ENCODE measurements at regions not wholly inside any gene's neighbourhood (a gene's known extent, or its start where the extent isn't known, plus 50 kb on each side); places are given as distances from the start of the nearest gene placed in this dataset.

DNA sequence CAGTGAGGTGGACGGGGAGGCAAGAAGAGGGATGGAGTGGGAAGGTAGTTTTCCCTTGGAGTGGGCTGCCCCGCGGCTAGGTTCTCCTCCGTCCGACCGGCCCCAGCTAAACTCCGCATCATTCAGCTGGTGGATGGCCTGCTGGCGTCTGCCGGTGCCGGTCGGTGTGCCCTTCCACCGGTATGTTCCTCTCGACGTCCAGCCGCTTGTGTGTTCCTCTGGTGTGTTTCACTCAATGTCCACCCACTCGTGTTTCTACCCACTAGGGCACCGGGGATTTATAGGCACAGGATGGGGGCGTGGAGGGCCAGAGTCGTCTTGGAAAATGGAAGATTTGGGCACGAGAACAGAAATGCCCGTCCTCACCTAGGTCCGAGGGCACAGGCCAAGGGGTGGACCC is 931.7 kb upstream of the B3GALT2 start:
- TF ChIP-seq, protein P1, sequence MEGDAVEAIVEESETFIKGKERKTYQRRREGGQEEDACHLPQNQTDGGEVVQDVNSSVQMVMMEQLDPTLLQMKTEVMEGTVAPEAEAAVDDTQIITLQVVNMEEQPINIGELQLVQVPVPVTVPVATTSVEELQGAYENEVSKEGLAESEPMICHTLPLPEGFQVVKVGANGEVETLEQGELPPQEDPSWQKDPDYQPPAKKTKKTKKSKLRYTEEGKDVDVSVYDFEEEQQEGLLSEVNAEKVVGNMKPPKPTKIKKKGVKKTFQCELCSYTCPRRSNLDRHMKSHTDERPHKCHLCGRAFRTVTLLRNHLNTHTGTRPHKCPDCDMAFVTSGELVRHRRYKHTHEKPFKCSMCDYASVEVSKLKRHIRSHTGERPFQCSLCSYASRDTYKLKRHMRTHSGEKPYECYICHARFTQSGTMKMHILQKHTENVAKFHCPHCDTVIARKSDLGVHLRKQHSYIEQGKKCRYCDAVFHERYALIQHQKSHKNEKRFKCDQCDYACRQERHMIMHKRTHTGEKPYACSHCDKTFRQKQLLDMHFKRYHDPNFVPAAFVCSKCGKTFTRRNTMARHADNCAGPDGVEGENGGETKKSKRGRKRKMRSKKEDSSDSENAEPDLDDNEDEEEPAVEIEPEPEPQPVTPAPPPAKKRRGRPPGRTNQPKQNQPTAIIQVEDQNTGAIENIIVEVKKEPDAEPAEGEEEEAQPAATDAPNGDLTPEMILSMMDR (IDR thresholded peaks at IDR 0.05; ENCODE audit: insufficient read depth, low read depth, low read length) = no peak

DNA sequence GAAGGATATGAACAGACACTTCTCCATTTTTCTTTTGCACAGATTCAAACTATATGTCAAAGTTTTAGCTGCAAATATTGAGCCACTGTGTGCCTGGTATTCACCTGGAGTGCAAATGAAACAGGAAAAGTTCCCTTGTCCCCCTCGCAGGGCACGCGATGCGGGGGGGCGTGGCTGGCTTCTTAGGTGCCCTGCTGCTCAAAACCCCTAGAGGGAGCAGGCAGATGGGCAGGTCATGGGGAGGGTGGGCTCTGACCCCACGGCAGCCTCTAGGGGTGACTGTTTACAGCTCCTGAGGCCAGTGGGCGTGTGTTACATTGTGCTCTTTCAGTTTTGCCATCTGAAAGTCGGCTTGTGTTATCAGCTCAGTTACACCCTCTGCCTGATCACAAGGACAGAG is 931.2 kb upstream of the B3GALT2 start:
- no peak for DNase-seq (ENCODE audit: low read depth)
- TF ChIP-seq, protein P1 (IDR thresholded peaks at IDR 0.05; ENCODE audit: insufficient read depth, low read depth, low read length) = no peak

More for the DNA sequence above, 931.7 kb upstream of the B3GALT2 start:
- no peak overlapping the region for H3K4me3 ChIP-seq (ENCODE audit: low read depth, low read length)
- no peak for DNase-seq (ENCODE audit: low read depth)

DNA sequence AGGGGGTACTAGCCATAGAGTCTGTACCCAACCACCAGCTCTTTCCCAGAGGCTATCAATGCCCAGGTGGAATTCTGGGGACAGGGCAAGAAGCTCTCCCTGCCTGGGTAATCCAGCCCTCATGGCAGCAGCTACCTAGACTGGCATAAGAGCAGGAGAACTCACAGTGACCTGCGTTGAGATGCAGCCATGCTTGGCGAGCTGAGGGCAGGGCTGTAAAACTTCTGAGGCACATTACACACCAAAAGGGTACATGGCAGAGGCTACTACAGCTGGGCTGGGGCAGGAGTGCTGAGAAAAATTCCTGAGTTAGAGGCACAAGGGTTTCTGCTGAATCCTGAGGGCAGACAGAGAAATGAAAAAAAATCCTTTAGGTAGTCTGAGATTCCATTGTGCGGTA is 927.9 kb upstream of the B3GALT2 start:
- TF ChIP-seq, protein P1 (IDR thresholded peaks at IDR 0.05; ENCODE audit: insufficient read depth, low read depth, low read length) = no peak
- DNase-seq (ENCODE audit: low read depth) = no peak
- no peak overlapping the region for H3K4me3 ChIP-seq (ENCODE audit: low read depth, low read length)

More for the DNA sequence above, 931.2 kb upstream of the B3GALT2 start:
- no peak overlapping the region for H3K4me3 ChIP-seq (ENCODE audit: low read depth, low read length)

DNA sequence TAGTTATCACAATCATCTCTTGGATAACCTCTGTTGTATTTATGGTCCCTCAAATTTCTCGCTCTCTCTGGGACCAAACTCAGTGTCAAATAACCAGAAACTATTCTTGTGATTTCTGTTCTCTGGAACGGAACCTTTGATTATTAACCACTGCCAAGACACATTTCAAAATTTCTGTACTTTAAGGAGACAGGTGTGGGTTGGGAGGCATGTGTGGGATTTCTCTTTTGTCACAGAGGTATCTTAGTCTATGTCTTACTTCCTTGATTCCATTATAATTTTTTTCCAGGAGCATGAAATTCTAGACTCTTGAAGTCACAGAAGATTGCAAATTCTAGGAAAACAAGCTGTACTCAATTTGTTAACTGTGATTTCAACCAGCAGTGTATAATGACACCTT is 919.0 kb upstream of the B3GALT2 start:
- TF ChIP-seq, protein P1 (IDR thresholded peaks at IDR 0.05; ENCODE audit: insufficient read depth, low read depth, low read length) = no peak
- no peak overlapping the region for H3K4me3 ChIP-seq (ENCODE audit: low read depth, low read length)
- no peak for DNase-seq (ENCODE audit: low read depth)

DNA sequence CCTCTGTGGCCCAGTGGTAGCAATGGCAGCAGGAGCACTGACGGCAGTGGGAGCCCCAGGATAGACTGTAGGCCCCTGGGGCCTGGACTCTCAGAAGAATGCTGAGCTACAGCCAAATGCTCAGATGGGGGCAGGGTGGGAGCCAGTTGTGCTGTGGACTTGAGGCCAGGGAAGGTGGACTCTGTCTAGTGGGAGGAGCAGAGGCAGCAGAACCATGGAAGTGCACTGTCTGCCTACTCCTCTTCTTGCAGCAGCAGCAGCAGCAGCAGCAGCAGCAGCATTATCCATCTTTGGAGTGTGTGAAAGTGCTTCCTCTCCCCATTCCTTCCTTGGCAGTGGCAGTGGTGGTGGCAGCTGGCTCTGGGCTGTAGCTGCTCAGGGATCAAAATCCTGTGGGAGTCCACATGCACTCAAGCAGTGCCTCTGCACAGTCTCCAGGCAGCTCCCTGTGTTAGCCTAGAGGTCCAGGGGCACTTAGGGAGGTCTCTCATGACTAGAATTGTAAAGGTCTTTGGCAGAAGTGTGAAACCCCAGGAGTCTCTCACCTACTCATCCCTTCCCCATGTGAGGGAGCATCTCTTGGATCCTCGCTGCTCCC is 917.9 kb upstream of the B3GALT2 start:
- no peak overlapping the region for H3K4me3 ChIP-seq (ENCODE audit: low read depth, low read length)
- DNase-seq (ENCODE audit: low read depth) = no peak
- TF ChIP-seq, protein P1 (IDR thresholded peaks at IDR 0.05; ENCODE audit: insufficient read depth, low read depth, low read length) = no peak

DNA sequence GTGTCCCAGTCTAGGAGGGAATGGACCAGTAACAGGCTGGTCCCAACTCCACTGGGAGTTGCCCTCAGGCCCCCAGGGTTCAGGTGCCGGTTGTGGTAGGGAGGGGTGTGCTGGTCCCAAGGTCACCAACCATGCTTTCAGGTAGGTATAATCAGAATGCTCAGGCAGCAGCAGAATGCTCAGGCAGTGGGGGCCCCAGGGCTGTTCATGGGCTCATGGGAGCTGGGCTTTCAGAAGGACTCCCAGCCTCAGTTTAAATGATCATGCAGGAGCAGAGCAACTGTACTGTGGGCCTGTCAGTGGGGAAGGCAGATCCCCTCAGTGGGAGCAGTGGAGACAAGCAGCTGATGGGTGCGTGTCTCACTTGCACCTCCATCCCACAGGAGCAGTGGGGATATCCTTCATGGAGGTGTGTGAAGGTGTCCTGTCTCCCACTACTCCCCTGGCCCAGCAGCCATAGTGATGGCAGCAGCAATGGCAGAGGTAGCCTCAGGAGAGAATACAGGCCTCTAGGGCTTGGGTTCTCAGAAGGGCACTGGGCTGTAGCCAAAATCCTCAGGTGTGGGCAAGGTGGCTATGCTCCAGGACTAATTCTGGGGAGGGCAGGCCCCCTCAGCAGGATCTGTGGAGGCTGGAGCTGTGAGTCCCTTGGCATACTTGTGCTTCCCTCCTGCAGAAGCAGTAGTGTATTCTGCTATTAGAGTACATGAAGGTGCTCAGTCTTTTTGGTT is 917.3 kb upstream of the B3GALT2 start:
- TF ChIP-seq, protein P1 (IDR thresholded peaks at IDR 0.05; ENCODE audit: insufficient read depth, low read depth, low read length) = no peak
- H3K4me3 ChIP-seq (ENCODE audit: low read depth, low read length) = no peak overlapping the region
- DNase-seq (ENCODE audit: low read depth) = no peak

All from fibroblast of villous mesenchyme (primary cell).